NOMO-1 (cell line): ENCODE measurements at regions not wholly inside any gene's neighbourhood (a gene's known extent, or its start where the extent isn't known, plus 50 kb on each side); places are given as distances from the start of the nearest gene placed in this dataset.

Experiments
- DNase-seq, 2 experiments: peaks; one replicate each; lab custom pipeline; 2025; ENCODE audit not compliant: unreplicated experiment in 2 of 2; lab: John Stamatoyannopoulos, UW

DNA sequence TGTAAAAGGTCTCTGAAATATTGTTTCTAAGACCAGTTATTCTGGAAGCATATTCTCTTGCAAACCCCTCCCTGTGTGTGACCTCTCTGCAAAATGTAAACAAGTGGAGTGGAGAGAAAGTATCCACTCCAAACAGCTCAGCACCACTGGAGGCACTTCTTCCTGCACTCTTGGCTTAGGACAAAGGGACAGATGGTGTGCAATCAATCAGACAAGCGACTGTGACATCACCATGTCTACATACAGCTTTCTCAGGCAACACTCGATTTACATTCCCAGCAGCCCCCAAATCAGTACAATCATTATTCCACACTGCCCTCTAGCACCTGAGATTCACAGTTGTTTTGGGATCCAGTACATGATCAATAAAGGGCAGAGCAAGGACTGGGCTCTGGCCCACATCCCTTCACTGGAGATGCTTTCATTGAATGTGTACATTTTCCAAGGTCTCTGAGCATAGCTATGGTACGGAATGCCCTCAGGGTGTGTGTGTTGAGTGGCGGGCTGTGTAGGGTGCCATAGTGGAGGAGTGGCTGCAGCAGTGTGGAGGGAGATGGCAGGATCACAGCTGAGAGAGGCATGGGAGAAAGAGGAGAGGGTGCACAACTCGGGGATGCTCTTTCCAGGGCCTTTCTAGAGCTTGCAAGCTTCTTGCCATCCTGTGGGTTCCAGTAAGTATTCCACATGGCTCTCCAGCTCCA is 311.8 kb upstream of the ST6GAL2 start:
- DNase-seq, result no peak

DNA sequence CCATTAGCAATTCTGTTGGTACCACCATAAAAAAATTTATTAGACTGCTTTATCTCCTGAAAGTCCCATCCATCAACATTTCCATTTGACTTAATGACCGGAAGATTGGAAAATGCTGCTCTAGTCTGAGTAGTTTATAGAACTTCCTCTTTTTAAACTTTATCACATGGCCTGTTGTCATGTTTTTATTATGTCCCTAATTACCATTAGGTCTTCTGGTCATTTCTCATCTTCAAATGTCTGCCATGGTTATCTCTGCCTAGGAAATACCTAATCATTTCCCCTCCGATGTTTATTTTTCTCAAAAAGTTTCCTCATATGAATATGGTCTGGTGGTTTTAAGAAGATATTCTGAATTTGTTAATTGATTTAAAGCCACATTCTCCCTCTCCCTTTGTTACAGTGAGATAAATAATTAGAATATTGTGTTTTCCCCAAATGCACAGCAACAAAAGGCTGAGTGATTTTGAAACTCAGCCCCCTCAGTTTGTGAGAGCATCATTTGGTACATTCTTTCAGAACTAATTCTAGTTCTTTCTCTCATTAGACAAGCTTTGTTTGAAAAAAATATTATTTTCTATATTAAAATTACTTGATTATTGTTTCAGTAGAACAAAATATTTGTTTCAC is 317.1 kb upstream of the ST6GAL2 start:
- DNase-seq, result no peak

GRCh38 chr2:107215401-107216350 is 329.7 kb upstream of the ST6GAL2 start:
- DNase-seq, result no peak

DNA sequence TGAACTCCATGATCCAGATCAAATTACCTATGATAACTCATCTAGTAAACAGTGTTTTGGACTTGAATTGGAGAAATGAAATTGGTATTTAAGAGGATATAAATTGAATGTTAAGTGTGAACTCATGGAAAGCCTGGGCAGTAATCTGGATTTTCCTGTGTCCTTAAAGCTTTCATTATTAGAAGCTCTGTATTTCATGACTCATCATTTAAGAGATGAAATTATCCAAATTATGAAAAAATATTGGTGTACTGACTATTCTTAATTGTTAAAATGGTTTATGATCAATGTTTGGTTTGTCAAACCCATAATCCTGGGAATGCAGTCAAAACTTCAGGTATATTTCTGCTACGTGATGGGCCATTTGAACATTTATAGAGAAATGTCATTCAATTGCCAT is 332.2 kb upstream of the ST6GAL2 start:
- DNase-seq, result no peak

GRCh38 chr2:107222466-107222865 is 336.5 kb upstream of the ST6GAL2 start:
- no peak for DNase-seq

DNA sequence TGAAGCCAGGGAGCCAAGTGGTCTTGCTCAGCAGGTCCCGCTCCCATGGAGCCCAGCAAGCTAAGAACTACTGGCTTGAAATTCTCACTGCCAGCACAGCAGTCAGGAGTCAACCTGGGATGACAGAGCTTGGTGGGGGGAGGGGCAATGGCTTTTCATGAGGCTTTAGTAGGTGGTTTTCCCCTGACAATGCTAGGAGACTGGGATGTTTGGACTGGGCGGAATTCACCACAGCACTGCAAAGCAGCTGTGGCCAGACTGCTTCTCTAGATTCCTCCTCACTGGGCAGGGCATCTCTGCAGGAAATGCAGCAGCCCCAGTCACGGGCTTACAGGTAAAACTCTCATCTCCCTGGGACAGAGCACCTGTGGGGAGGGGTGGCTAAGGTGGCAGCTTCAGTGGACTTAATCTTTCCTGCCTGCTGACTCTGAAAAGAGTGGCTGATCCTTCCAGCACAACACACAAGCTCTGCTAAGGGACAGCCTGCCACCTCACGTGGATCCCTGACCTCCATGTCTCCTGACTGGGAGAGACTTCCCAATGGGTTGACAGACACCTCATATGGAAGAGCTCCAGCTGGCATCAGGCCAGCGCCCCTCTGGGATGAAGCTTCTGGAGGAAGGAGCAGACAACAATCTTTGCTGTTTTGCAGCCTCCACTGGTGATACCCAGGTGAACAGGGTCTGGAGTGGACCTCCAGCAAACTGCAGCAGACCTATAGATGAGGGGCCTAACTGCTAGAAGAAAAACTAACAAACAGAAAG is 349.7 kb upstream of the ST6GAL2 start:
- no peak for DNase-seq

- DNase-seq, result no peak
Measured at GRCh38 chr2:107242811-107243210, 356.8 kb upstream of the ST6GAL2 start.

- DNase-seq, result no peak
Measured at GRCh38 chr2:107248932-107249331, 363.0 kb upstream of the ST6GAL2 start.

DNA sequence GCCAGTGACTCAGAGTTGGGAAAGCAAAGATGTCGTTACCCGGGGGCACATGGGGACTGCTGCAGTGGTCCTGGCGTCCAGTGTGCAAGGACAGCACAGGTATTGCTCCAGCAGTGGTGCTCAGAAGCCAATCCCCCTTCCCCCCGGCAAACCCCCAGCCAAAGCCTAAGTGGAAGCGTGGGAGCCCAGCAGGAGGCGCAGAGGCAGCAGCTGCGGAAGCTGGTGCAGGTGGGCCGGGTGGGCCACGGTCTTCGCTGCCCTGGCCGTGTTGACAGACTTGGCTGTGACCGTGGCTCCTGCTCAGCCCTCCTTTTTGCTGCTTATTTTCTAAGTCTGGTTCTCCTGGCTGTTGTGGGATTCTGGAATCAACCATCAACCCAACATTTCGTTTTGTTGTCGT is 369.8 kb upstream of the ST6GAL2 start:
- DNase-seq, result no peak

DNA sequence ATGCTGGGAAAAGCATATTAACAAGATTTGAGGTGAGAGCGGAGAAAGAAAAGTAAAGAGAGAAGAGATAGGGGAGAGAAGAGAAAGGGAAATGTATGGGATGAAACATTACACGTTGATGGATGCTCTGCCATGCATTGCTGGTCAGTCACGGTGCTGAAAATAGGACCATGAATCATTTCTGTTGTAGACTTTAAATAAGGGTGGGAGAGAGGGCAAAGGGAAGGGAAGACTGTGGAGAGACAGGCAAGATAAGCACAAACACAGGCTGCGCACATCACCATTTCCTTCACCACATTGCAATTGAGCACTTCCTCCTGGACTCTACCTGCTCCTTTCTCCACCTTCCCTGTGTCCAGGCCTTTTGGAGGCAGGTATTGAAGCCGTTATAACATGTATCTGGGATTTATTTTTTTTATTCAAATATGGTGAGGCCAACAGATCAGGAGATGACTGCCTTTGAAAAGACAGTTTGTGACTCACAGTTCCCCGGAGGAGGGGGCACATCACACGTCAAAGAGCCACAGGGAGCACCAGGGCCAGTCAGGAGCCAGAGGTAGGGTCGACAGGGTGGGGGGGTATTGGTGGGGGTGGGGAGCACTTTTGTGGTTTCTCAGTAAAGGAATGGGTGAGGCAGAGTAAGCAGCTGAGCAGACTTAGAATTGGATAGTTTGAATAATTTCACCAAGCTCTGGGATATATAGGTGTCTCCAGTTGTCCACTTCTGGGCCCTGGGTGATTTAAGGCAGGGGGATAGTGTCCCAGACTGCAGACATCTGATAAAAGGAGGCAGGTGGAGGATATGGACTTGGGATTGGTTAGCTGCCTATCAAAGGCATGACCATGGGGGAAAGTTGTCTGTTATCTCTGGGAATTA is 372.8 kb upstream of the ST6GAL2 start:
- DNase-seq, result no peak

DNA sequence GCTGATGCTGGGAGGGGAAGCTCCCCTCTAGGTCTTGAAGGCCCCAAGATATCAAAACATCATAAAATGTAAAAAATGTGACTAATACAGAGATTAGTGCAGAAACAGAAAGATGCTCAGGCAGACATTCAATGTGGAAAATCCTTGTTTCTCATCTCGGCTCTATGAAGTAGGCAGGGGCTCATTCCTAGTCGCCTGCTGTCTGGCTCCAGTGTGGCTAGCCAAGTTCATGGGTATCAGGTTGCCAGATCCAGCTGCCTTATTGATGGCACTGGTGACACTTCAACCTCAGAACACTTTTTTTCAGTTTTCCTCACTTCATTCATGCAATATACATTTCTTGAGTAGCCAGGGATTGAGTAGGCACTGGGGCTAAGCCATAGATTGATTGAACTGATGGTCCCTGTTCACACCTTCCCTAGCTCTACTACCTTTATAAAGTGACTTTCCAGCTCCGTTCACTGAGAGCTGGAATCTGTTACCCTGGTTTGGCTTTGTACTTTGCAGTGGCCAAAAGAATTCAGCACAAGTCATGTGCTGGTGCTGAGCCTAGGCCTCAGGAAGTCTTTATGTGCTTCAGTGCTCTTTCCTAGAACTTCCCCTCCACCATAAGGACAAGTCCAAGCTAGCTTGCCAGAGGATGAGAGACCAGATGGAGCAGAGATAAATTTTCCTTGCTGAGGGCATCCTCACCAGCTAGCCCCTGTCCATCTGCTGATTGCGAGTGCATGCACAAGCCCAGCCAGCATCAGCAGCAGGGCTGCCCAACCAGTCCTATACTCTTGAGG is 373.6 kb upstream of the ST6GAL2 start:
- DNase-seq, result no peak

DNA sequence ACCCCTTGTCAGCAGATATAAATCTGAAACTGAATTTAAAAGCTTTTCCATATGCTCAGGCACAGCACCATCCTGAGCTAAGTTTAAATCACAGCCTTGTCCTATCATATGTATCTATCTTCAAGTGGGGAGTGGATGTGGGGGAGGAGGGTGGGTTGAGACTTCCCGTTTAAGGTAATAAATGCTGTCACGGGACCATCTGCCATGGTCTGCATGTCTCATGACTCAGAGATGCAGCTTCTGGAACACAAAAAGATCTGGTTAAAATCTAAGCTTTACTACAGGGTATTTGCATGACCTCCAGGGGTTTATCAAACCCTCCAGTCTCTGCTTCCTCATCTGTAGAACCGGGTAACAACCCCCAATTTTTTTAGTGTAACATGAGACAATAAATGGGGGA is 377.7 kb upstream of the ST6GAL2 start:
- no peak for DNase-seq

GRCh38 chr2:107264184-107264583 is 378.2 kb upstream of the ST6GAL2 start:
- no peak for DNase-seq

- DNase-seq, result no peak
Measured at GRCh38 chr2:107266555-107266954, 380.6 kb upstream of the ST6GAL2 start.

DNA sequence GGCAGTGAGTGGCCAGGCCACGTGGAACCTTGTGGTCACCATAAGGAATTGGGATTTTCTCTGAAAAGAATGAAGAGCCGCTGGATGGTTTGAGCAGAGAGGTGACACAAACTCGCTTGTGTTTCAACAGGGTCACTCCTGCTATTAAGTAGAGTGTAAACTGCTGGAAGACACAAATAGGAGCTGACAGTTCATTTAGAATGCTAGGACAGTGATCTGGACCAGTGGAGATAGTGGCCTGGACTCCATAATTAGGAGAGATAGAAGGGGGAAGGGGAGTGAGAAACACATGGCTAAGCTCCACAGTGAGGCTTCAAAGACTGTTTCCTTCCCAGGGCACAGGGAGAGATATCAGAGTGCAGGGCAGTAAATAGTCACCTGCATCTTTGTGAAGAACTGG is 381.1 kb upstream of the ST6GAL2 start:
- no peak for DNase-seq

DNA sequence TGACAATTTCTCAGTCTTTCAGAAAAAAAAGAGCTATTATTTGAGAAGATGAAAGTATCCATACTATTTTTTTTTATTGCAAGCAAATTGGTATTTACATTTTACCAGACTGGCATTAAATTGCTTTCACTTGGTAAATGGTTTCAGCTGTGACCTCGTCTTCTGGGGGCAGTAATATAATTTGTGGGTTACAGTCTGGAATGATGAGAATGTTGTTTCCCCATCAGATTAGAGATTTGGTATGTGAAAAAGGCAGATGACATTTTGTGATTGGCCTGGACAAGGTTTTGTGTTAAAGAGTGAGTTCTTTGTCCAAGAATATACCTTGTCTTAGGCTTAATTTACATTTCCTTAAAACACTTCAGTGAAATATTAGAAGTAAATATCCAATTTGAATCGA is 390.1 kb upstream of the ST6GAL2 start:
- DNase-seq, result no peak

DNA sequence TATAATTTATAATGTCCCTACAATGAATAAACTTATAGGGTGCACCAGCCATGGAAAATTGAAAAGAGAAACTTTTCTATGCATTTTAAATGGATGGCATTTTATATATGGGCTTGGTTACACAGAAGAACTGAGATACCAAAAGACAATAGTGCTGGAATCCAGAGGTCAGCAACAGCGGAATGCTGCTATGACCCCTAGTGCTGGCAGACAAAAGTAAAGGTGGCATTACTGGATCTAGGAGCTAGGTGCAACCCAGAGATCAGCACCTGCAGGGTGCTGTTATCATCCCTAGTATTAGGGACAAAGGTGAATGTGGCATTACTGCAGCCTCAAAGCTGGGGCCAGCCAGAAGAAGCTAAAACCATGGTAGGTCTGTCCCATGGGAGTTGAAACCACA is 392.7 kb upstream of the ST6GAL2 start:
- DNase-seq, result no peak

- DNase-seq, result no peak
Measured at GRCh38 chr2:107281637-107282036, 395.7 kb upstream of the ST6GAL2 start.

DNA sequence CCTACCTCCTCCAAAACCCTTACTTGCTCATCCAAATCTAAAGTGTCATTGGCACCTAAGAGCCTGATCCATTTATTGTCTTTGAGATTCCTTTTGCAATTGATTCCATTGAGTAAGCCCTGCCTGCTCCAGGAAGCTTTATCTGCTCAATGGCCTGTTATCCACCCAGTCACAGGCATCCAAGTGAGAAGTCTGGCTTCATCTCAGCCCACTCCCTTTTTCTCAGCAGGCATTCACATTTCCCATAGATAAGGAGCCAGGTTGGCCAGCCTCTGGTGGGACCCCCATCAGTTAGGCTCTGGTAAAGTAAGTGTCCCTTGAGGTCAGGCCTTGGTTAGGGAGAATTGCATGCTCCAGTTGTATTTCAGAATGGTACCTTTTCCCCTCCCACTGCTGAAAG is 396.2 kb upstream of the ST6GAL2 start:
- no peak for DNase-seq
